ENCODE measurements at regions not wholly inside any gene's neighbourhood (a gene's known extent, or its start where the extent isn't known, plus 50 kb on each side); places are given as distances from the start of the nearest gene placed in this dataset.

GRCh38 chr6:148110925-148111324 is 231.7 kb upstream of the SASH1 start:
- Histone ChIP-seq H3K9me3 (no peaks in the 10 kb centered on the region), H3K27me3 (no peaks in the 10 kb centered on the region), H3K4me3 (no peak overlapping the region), H3K36me3 (no peaks in the 10 kb centered on the region)
- no peak for DNase-seq

GRCh38 chr6:148112851-148113319 is 229.8 kb upstream of the SASH1 start:
- Histone ChIP-seq H3K27me3 (no peaks in the 10 kb centered on the region), H3K9me3 (no peaks in the 10 kb centered on the region), H3K4me3 (no peak overlapping the region), H3K36me3 (no peaks in the 10 kb centered on the region)
- DNase-seq, result no peak

GRCh38 chr6:148116001-148116400 is 226.6 kb upstream of the SASH1 start:
- no peaks in the 10 kb centered on the region for H3K9me3 ChIP-seq
- H3K4me3 ChIP-seq, result no peak overlapping the region
- DNase-seq, result no peak
- no peaks in the 10 kb centered on the region for H3K27me3 ChIP-seq
- H3K36me3 ChIP-seq, result no peaks in the 10 kb centered on the region

- Histone ChIP-seq H3K9me3 (no peaks in the 10 kb centered on the region), H3K36me3 (no peaks in the 10 kb centered on the region), H3K4me3 (no peak overlapping the region), H3K27me3 (no peaks in the 10 kb centered on the region)
- DNase-seq, result no peak
These were observed 224.4 kb upstream of the SASH1 start for GRCh38 chr6:148118244-148118643.

DNA sequence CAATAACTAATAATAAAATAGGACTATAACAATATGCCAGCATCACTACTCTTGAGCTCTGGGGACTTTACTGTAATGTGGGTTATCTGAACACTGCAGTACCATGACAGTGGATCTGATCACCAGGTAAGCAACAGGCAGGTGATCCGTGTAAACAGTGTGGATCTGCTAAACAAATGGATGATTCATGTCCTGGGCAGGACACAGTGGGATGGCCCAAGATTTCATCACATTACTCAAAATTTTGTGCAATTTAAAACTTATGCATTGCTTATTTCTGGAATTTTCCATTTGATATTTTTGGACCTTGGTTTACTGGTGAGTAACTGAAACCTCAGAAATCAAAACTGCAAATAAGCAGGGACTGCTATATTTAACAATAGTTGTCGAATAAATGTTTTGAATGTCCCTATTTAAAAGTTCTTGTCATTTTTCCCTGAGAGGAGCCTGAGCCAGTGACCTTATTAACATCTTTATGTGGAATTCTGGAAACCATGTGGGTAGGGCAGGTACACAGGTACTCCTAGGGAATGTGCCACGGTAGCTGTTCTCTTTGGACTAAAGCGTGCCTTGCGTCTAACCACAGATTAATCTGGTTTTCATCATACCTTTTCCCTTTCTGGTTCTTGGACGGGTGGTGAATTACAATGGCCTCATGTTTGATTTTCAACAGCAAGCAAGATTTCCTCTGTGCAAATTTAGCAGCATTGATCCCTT is 214.5 kb upstream of the SASH1 start:
- Histone ChIP-seq H3K4me3 (no peak overlapping the region), H3K9me3 (no peaks in the 10 kb centered on the region)
- no peak for DNase-seq

DNA sequence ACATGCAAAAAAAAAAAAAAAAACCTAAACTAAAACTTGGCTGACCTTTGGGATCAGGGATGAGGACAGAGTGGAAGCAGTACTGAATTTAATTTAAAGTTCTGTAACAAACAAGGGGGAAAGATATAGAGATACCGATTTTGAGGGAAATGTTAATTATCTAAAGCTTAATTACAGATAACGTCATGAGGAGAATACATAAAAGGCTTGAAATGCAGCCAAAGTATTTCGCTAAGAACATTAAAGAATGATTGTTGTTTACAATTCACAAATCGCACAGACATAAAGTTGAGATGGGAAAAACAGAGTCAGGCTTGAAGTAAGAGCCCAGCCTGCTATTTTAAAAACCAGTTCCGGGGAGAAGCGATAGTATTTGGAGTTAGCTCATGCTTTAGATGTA is 208.0 kb upstream of the SASH1 start:
- no peaks in the 10 kb centered on the region for H3K36me3 ChIP-seq
- no peaks in the 10 kb centered on the region for H3K27me3 ChIP-seq
- no peak for DNase-seq
- H3K4me3 ChIP-seq, result no peak overlapping the region
- no peaks in the 10 kb centered on the region for H3K9me3 ChIP-seq

More for the DNA sequence above, 214.5 kb upstream of the SASH1 start:
- Histone ChIP-seq H3K36me3 (no peaks in the 10 kb centered on the region), H3K27me3 (no peaks in the 10 kb centered on the region)

DNA sequence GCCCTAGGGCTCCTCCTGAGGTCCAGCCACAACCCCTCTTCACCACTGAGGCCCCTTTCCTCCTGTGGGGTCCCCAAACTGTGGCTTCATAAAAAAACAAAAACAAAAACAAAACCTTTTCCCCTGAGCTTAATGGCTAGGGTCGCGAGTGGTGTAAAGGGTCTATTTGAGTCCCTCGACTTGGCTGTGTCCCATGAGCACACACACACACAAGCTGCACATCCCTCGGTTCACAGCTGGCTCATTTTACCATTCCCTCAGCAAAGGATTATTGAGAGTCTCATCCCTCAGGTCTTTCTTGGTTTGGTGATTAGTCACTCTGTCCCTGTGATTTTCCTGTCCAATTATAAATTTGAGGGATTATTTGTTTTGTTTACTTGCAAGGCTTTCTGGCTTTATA is 206.1 kb upstream of the SASH1 start:
- Histone ChIP-seq H3K4me3 (no peak overlapping the region), H3K36me3 (no peaks in the 10 kb centered on the region), H3K9me3 (no peaks in the 10 kb centered on the region), H3K27me3 (no peaks in the 10 kb centered on the region)
- no peak for DNase-seq

GRCh38 chr6:148137652-148138051 is 205.0 kb upstream of the SASH1 start:
- H3K9me3 ChIP-seq, result no peaks in the 10 kb centered on the region
- H3K36me3 ChIP-seq, result no peaks in the 10 kb centered on the region
- no peaks in the 10 kb centered on the region for H3K27me3 ChIP-seq
- H3K4me3 ChIP-seq, result no peak overlapping the region
- no peak for DNase-seq

- H3K4me3 ChIP-seq, result no peak overlapping the region
- no peak for DNase-seq
- H3K27me3 ChIP-seq, result no peaks in the 10 kb centered on the region
- H3K9me3 ChIP-seq, result no peaks in the 10 kb centered on the region
- H3K36me3 ChIP-seq, result no peaks in the 10 kb centered on the region
These were observed 204.1 kb upstream of the SASH1 start for GRCh38 chr6:148138573-148138972.

GRCh38 chr6:148140772-148141557 is 201.7 kb upstream of the SASH1 start:
- Histone ChIP-seq H3K36me3 (no peaks in the 10 kb centered on the region), H3K27me3 (no peaks in the 10 kb centered on the region), H3K9me3 (no peaks in the 10 kb centered on the region), H3K4me3 (no peak overlapping the region)
- peak; percentile 83 for DNase-seq

GRCh38 chr6:148142821-148143220 is 199.8 kb upstream of the SASH1 start:
- Histone ChIP-seq H3K27me3 (no peaks in the 10 kb centered on the region), H3K36me3 (no peaks in the 10 kb centered on the region), H3K9me3 (no peaks in the 10 kb centered on the region), H3K4me3 (no peak overlapping the region)
- no peak for DNase-seq

GRCh38 chr6:148143771-148144170 is 198.9 kb upstream of the SASH1 start:
- H3K4me3 ChIP-seq, result no peak overlapping the region
- no peaks in the 10 kb centered on the region for H3K27me3 ChIP-seq
- H3K9me3 ChIP-seq, result no peaks in the 10 kb centered on the region
- DNase-seq, result no peak
- no peaks in the 10 kb centered on the region for H3K36me3 ChIP-seq

DNA sequence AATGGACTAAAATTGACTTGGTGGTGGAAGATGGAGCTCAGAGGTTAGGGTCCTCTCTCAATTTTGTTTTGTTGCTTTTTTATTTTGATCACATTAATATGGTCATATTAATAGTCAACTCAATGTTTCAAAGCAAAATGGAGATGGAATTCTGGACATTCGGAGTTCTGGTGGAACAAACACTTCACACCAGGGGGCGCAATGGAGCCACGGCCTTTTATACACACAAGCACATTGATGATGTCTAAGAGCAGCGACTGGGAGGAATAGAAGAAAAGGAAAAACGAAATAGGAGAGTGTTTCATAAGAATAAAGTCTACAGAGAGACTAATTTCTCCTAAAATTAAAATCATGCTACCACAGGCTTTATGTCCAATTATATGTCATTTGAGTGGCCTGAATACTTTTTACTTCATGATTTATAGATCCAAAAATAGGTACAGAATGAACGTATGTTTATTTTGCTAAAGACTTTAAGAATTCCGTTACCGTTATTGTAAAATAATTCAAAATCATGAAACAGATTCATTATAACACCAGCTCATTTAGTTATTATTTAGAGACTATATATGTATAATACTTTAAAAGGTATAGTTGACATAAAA is 197.6 kb upstream of the SASH1 start:
- peak; percentile 64 for DNase-seq
- Histone ChIP-seq H3K27me3 (no peaks in the 10 kb centered on the region), H3K4me3 (no peak overlapping the region), H3K36me3 (no peaks in the 10 kb centered on the region), H3K9me3 (no peaks in the 10 kb centered on the region)

DNA sequence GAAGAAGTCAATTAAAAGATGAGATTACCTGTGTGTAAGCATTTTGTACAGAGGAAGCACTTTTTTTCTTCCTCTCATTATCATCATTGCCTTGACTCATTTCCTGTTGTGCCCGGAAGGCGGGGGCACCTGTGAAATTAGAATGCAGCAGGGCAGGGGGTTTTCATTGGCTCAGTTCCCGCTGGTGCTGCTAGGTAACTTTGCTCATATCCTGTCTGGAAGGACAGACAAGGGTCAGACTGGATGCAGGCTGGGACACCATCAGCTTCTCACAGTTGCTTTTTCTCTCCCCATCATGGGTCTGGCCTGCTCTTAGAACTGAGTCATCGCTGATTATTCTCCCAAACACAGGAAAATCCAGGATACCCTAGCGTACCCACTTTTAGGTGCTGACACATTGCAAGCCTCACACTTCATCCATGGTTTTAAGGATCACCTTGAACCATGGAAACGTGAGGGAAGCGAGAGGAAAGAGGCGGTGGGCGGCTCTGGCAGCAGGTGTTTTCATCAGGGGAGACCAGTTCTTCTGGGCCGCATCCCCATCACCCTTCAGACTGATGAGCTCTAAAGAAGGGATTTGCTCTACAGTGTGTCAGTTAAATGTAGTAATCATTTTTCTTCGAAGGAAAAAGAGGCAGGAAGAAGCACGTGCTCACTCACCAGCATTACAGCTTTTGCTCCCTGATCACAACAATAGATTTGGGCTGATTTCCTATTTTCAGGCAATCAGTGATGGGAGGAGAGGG is 195.7 kb upstream of the SASH1 start:
- Histone ChIP-seq H3K36me3 (no peaks in the 10 kb centered on the region), H3K4me3 (no peak overlapping the region)
- peak; percentile 9 for DNase-seq

GRCh38 chr6:148147463-148147830 is 195.2 kb upstream of the SASH1 start:
- Histone ChIP-seq H3K4me3 (no peak overlapping the region), H3K36me3 (no peaks in the 10 kb centered on the region), H3K27me3 (no peaks in the 10 kb centered on the region), H3K9me3 (no peaks in the 10 kb centered on the region; the same call in 1 of the 2 replicates)
- DNase-seq, result no peak

More for the DNA sequence above, 195.7 kb upstream of the SASH1 start:
- H3K27me3 ChIP-seq, result no peaks in the 10 kb centered on the region
- H3K9me3 ChIP-seq, result no peaks in the 10 kb centered on the region; the same call in 1 of the 2 replicates

DNA sequence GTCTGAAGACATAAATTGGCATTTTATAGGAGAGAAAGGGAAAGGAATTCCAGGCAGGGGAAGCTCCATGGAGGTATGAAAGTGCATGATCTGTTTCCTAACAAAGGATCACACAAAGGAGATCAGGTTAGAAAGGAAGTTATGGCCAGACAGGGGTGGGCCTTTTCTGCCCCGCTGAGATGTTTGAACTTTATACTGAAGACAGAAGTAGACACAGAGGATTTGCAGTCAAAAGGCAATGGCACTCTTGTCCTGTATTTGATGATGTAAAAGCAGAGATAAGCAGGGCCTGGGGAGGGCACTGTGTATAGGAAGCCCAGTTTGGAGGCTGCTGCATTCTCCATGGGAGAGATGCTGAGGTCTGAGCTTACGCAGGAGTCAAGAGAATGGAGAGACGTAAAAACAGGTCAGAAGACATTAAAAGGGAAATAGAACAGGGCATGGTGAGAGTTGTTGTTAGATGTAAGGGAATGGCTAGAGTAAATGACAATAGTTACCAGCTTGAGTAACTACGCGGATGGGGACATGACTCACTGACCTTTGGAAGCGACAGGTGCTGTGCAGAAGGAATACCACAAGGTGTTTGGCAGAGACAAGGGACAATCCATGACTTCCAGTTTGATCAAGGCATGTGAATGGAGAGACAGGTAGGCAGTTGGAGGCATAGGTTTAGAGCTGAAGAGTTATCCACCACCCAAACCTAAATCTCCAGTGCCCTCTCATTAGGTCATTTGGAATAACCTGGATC is 190.6 kb upstream of the SASH1 start:
- no peak overlapping the region for H3K4me3 ChIP-seq
- H3K9me3 ChIP-seq, result no peaks in the 10 kb centered on the region; the same call in 1 of the 2 replicates
- H3K36me3 ChIP-seq, result no peaks in the 10 kb centered on the region
- DNase-seq, result no peak
- H3K27me3 ChIP-seq, result no peaks in the 10 kb centered on the region

All from MG63 (cell line).